GM10248 (cell line): ENCODE measurements at regions not wholly inside any gene's neighbourhood (a gene's known extent, or its start where the extent isn't known, plus 50 kb on each side); places are given as distances from the start of the nearest gene placed in this dataset.

Source experiments
- CTCF ChIA-PET: fragments of 300-600 bp; sonication (Branson Sonifier 250); formaldehyde crosslinking; extraction: SDS; loops from one replicate; lab custom pipeline; 2021; ENCODE audit warnings: antibody characterized with exemption; lab: Yijun Ruan, JAX
- POLR2A ChIA-PET: fragments of 350-650 bp; sonication (Branson Sonifier 250); formaldehyde crosslinking; extraction: SDS; loops from one replicate; lab custom pipeline; 2020; ENCODE audit warnings: antibody characterized with exemption; lab: Yijun Ruan, JAX
- DNase-seq: peaks from one replicate; pipeline ENCODE4 v3.0.0; 2012; ENCODE audit errors: extremely low spot score
- TF ChIP-seq, protein P1 (sequence below): IDR thresholded peaks from 2 replicates; pipeline ENCODE4 v1.5.1; 2012; ENCODE audit warnings: mild to moderate bottlenecking, low read depth; ENCODE audit errors: extremely low read depth, missing control alignments, control extremely low read depth

DNA sequence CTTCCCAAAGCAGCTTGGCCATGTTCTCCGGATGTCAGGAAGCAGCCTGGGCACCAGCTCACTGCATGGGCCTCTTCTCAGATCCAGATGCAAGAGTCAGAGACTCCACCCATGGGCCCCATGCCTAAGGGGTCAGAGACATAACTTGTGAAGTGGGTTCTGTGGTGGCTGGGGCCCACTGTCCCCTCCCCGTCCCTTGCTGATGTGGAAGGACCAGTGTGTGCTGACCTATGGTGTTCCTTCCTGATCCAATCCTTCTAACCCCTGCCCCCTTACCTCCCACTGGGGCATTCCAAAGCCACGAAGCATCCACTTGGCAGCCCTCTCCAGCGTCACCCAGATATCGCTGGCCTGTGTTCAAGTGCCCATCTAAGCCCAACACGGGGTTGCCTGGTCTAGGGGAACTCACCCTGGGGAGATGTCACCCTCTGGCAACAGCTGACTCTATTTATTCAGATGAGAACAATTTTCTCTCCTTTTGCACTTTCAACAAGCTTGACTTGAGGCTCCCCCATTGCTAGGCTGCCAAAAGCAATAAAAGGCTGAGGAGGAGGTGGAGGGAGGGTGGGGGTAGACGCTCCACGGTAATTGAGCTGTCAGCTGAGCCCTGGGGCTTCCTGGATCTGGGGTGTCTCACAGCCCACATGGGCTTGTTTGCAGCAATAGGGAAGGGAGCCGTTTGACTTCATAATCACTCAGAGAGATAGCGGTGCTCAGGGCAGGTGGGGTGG, 158.5 kb downstream of the ADAMTS15 start:
- TF ChIP-seq, protein P1, sequence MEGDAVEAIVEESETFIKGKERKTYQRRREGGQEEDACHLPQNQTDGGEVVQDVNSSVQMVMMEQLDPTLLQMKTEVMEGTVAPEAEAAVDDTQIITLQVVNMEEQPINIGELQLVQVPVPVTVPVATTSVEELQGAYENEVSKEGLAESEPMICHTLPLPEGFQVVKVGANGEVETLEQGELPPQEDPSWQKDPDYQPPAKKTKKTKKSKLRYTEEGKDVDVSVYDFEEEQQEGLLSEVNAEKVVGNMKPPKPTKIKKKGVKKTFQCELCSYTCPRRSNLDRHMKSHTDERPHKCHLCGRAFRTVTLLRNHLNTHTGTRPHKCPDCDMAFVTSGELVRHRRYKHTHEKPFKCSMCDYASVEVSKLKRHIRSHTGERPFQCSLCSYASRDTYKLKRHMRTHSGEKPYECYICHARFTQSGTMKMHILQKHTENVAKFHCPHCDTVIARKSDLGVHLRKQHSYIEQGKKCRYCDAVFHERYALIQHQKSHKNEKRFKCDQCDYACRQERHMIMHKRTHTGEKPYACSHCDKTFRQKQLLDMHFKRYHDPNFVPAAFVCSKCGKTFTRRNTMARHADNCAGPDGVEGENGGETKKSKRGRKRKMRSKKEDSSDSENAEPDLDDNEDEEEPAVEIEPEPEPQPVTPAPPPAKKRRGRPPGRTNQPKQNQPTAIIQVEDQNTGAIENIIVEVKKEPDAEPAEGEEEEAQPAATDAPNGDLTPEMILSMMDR: no peak
- CTCF ChIA-PET: no interaction called here
- POLR2A ChIA-PET: no interaction called here
- DNase-seq: no peak

DNA sequence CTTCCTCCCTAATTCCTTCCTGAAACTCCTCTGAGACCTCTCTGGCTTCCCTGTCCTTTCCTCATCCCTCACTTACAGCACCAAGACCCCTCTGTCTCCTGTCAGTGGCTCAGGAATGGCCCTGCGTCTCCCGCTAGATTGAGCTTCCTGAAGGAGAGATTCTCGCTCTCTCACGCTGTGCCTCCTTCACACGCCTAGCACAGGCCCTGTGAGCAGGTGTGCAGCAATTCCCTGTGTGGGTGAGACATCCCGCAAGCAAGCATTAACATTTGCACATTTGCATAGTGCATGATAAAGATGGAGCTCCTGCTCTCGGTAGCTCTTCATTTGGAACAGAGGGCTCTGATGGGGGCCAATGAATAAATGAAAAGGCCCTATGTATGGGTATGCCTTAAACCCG, 159.8 kb downstream of the ADAMTS15 start:
- no peak for DNase-seq
- POLR2A ChIA-PET: no interaction called here
- CTCF ChIA-PET: no interaction called here
- TF ChIP-seq, protein P1: no peak

GRCh38 chr11:130609121-130610035, 160.9 kb downstream of the ADAMTS15 start:
- ChIA-PET POLR2A (no interaction called here), CTCF (no interaction called here)
- DNase-seq: no peak
- TF ChIP-seq, protein P1: no peak

DNA sequence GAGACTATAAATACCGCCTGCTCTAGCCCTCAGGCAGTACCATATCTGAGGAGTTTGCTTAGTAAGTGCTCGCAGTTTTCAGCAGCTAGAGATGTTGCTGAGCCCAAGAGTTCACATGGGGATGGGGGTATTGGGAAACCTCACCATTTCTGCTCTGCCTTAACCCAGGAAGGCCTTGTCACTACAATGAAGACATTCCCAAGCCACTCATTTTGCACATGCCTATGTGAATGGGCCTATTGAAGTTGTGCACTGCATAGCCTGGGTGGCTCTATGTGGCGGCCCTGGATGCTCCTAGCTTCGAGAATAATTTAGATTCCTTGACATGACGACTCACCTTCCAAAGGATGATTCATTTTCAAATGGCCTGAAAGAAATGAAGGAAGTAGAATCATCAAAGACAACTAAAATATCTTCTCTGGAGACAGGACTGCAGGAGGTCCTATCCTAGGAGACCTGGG, 163.4 kb downstream of the ADAMTS15 start:
- DNase-seq: no peak
- TF ChIP-seq, protein P1: no peak
- ChIA-PET POLR2A (no interaction called here), CTCF (no interaction called here)

GRCh38 chr11:130612291-130612851, 163.9 kb downstream of the ADAMTS15 start:
- TF ChIP-seq, protein P1: no peak
- POLR2A ChIA-PET: no interaction called here
- CTCF ChIA-PET: no interaction called here
- no peak for DNase-seq

DNA sequence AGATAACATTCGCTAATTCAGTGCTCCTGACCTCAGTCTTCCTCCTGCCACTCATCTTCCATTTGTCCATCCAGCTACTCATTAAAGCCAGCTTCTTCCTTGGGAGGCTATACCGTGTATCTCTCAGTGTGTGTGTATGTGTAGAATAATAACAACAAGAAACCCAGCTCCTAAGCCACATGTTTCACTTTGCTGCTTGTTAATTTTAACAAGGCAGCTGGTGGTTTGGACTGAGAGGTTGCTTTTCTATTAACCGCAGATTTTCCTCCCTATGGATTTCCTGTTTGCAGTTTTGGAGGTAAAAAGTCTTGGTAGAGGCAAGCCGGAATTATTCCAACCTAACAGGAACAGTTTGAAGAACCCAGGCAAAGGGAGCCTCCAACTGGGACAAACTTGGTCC, 165.0 kb downstream of the ADAMTS15 start:
- CTCF ChIA-PET: no interaction called here
- TF ChIP-seq, protein P1: no peak
- POLR2A ChIA-PET: no interaction called here
- DNase-seq: no peak
